GM18519 (cell line): ENCODE measurements at regions not wholly inside any gene's neighbourhood (a gene's known extent, or its start where the extent isn't known, plus 50 kb on each side); places are given as distances from the start of the nearest gene placed in this dataset.
"Not testable (repeated sequence)": the region's sequence is repeated elsewhere in the genome, so short reads cannot be mapped to it uniquely, and the experiment has no call there.

ENCODE experiments used
- ATAC-seq: cut with Tn5 transposase; IDR thresholded peaks from one replicate; pipeline ENCODE4 v1.9.1; 2021; ENCODE audit warnings: mild to moderate bottlenecking, moderate library complexity; ENCODE audit not compliant: unreplicated experiment, low FRiP score

- no peak for ATAC-seq
Observed at GRCh38 chr3:59510576-59510975, 460.8 kb upstream of the CFAP20DC start.

GRCh38 chr3:59508273-59508672 lies 458.4 kb upstream of the CFAP20DC start:
- no peak for ATAC-seq

- no peak for ATAC-seq
Observed at GRCh38 chr3:59506191-59506590, 456.4 kb upstream of the CFAP20DC start.

- no peak for ATAC-seq
Observed at GRCh38 chr3:59503441-59503840, 453.6 kb upstream of the CFAP20DC start.

GRCh38 chr3:59502806-59503205 lies 453.0 kb upstream of the CFAP20DC start:
- ATAC-seq = no peak

- ATAC-seq = no peak
Observed at GRCh38 chr3:59499954-59500353, 450.1 kb upstream of the CFAP20DC start.

GRCh38 chr3:59499000-59499399 lies 449.2 kb upstream of the CFAP20DC start:
- ATAC-seq = no peak

GRCh38 chr3:59496250-59496649 lies 446.4 kb upstream of the CFAP20DC start:
- no peak for ATAC-seq

- not testable (repeated sequence) for ATAC-seq
Observed at GRCh38 chr3:59494969-59495368, 445.1 kb upstream of the CFAP20DC start.

GRCh38 chr3:59486520-59486919 lies 436.7 kb upstream of the CFAP20DC start:
- ATAC-seq = no peak

- no peak for ATAC-seq
Observed at GRCh38 chr3:59483191-59483590, 433.4 kb upstream of the CFAP20DC start.

- ATAC-seq = no peak
Observed at GRCh38 chr3:59482684-59483083, 432.9 kb upstream of the CFAP20DC start.

GRCh38 chr3:59481776-59482400 lies 432.1 kb upstream of the CFAP20DC start:
- ATAC-seq = no peak

GRCh38 chr3:59480486-59480995 lies 430.7 kb upstream of the CFAP20DC start:
- ATAC-seq = peak; percentile 77

GRCh38 chr3:59473636-59474035 lies 423.8 kb upstream of the CFAP20DC start:
- no peak for ATAC-seq

- ATAC-seq = no peak
Observed at GRCh38 chr3:59472541-59472940, 422.7 kb upstream of the CFAP20DC start.

GRCh38 chr3:59469948-59470723 lies 420.3 kb upstream of the CFAP20DC start:
- ATAC-seq = no peak

- no peak for ATAC-seq
Observed at GRCh38 chr3:59467476-59467875, 417.7 kb upstream of the CFAP20DC start.

GRCh38 chr3:59464187-59464586 lies 414.4 kb upstream of the CFAP20DC start:
- no peak for ATAC-seq

- ATAC-seq = no peak
Observed at GRCh38 chr3:59463253-59463652, 413.4 kb upstream of the CFAP20DC start.

GRCh38 chr3:59460068-59460467 lies 410.2 kb upstream of the CFAP20DC start:
- no peak for ATAC-seq
